Nephron (organoid): ENCODE measurements at regions not wholly inside any gene's neighbourhood (a gene's known extent, or its start where the extent isn't known, plus 50 kb on each side); places are given as distances from the start of the nearest gene placed in this dataset.

Experiments used
- H3K27ac Mint-ChIP-seq, 3 experiments: 2 replicates each; pipeline ENCODE4 v1.8.0; 2020; ENCODE audit warnings: mixed read lengths in 3 of 3, mild to moderate bottlenecking in 2 of 3, moderate library complexity in 1 of 3
- H3K27me3 Mint-ChIP-seq: 2 replicates; pipeline ENCODE4 v1.8.0; 2021; ENCODE audit warnings: low read depth, mild to moderate bottlenecking, moderate library complexity, mixed read lengths
- H3K36me3 Mint-ChIP-seq: 2 replicates; pipeline ENCODE4 v1.8.0; 2020; ENCODE audit warnings: low read depth, mixed read lengths
- H3K4me1 Mint-ChIP-seq: 2 replicates; pipeline ENCODE4 v1.8.0; 2020; ENCODE audit warnings: mixed read lengths
- H3K4me3 Mint-ChIP-seq, 3 experiments: 2 replicates each; pipeline ENCODE4 v1.8.0; 2020; ENCODE audit warnings: mild to moderate bottlenecking in 3 of 3, mixed read lengths in 3 of 3, moderate library complexity in 2 of 3
- H3K9me3 Mint-ChIP-seq: 2 replicates; pipeline ENCODE4 v1.8.0; 2020; ENCODE audit warnings: mixed read lengths
- CTCF ChIP-seq, 3 experiments: fragments of 200-600 bp; sonication (generic); IDR thresholded peaks; one replicate each; pipeline ENCODE4 v1.5.0; 2021; ENCODE audit warnings: antibody characterized with exemption in 3 of 3; ENCODE audit not compliant: unreplicated experiment in 3 of 3

- H3K36me3 Mint-ChIP-seq, result peaks cover 3% of the 10 kb centered on the region
- H3K27me3 Mint-ChIP-seq, result peaks cover 17% of the 10 kb centered on the region
- H3K9me3 Mint-ChIP-seq, result peaks cover 10% of the 10 kb centered on the region
- H3K4me1 Mint-ChIP-seq, result peaks cover 75% of the 10 kb centered on the region
- no peak overlapping the region for H3K4me3 Mint-ChIP-seq
- peak overlapping the region in 1 of 3 experiments; percentile 76 for H3K27ac Mint-ChIP-seq
- no peak for TF ChIP-seq CTCF (IDR thresholded peaks at IDR 0.05; ENCODE audit: unreplicated experiment in 3 of 3)
Observed at GRCh38 chr15:70149667-70150404, 52.1 kb upstream of the TLE3 start.

GRCh38 chr15:70147778-70148177 is 50.1 kb upstream of the TLE3 start:
- H3K4me1 Mint-ChIP-seq, result peaks cover 83% of the 10 kb centered on the region
- no peak overlapping the region for H3K4me3 Mint-ChIP-seq
- peaks cover 22% of the 10 kb centered on the region for H3K27me3 Mint-ChIP-seq
- peaks cover 3% of the 10 kb centered on the region for H3K36me3 Mint-ChIP-seq
- H3K9me3 Mint-ChIP-seq, result peaks cover 10% of the 10 kb centered on the region
- no peak for TF ChIP-seq CTCF (IDR thresholded peaks at IDR 0.05; ENCODE audit: unreplicated experiment in 3 of 3)
- H3K27ac Mint-ChIP-seq, result no peak overlapping the region
